ENCODE measurements at regions not wholly inside any gene's neighbourhood (a gene's known extent, or its start where the extent isn't known, plus 50 kb on each side); places are given as distances from the start of the nearest gene placed in this dataset.
"Not testable (repeated sequence)": the region's sequence is repeated elsewhere in the genome, so short reads cannot be mapped to it uniquely, and the experiment has no call there.

- no peak overlapping the region for H3K4me3 ChIP-seq (ENCODE audit: low read depth, low read length)
- no peak for TF ChIP-seq CTCF (IDR thresholded peaks at IDR 0.05; ENCODE audit: low read depth, low read length)
These were observed 73.6 kb upstream of the HCRTR2 start for GRCh38 chr6:55100686-55101085.

DNA sequence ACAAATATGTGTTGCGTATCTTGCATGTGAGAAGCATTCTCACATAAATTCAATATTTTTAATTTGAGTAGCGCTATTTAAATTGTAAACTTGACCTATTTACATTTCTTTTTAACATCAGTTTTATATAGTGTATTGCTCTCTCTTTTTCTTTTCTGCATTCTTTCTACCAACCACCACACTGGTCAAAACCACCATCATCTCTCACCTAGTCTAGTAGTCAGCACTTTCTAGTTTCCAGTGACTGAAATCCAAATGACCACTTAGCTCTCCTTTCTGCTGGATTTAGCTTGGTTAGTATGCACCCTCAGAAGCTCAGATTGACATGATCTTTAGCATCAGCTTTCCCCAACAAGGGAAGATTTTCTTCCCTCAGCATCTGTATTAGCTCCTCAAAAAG lies 73.2 kb upstream of the HCRTR2 start:
- no peak overlapping the region for H3K4me3 ChIP-seq (ENCODE audit: low read depth, low read length)
- TF ChIP-seq CTCF (IDR thresholded peaks at IDR 0.05; ENCODE audit: low read depth, low read length), result no peak

DNA sequence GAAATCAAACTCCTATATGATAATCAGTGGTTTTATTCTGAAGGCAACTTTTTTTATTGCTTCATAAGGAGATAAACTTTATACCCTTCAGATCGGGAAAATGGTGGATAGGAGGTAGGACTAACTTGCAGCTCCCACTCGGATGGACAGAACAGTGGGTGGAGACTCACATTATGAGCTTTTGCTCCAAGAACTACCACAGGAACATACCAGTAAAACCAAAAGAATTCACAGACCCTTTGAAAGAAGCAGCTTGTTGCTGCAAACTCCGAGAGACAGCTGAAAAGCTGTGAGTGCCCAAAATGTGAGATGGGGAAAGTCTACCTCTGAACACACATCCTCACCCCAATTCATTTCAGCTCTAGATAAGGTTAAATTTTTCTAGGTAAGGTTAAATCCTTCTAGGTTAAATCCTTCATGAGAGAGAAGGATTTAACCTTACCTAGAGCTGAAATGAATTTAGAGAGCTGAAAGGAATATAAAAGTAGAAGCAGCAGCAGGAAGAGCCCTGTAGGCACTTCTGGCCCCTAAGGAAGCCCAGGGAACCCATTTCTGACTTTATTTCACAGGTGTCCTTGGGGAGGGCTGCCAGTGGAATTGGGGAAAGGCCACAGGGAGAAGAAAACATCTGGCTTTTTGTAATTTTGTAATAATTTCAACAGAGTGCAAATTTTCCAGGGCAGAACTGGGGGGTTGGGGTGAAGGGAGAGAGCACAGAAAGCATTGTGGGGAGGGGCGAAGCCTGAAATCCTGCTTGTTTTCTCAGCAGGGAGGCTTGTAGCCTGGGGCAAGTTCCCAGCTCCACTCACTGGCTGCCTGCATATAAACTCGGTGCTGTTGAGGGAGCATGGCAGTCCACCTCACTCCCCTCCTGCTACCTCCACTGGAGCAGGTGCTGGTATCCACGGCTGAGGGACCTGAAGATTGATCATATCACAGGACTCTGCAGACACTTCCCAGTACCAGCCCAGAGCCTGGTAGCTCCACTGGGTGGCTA lies 65.9 kb upstream of the HCRTR2 start:
- no peak overlapping the region for H3K4me3 ChIP-seq (ENCODE audit: low read depth, low read length)

GRCh38 chr6:55117267-55117666 lies 57.0 kb upstream of the HCRTR2 start:
- H3K4me3 ChIP-seq (ENCODE audit: low read depth, low read length), result no peak overlapping the region
- no peak for TF ChIP-seq CTCF (IDR thresholded peaks at IDR 0.05; ENCODE audit: low read depth, low read length)

More for the DNA sequence above, 65.9 kb upstream of the HCRTR2 start:
- TF ChIP-seq CTCF (IDR thresholded peaks at IDR 0.05; ENCODE audit: low read depth, low read length), result no peak

GRCh38 chr6:55124241-55124640 lies 50.1 kb upstream of the HCRTR2 start:
- H3K4me3 ChIP-seq (ENCODE audit: low read depth, low read length), result not testable (repeated sequence)
